GM21619 (cell line): ENCODE measurements at regions not wholly inside any gene's neighbourhood (a gene's known extent, or its start where the extent isn't known, plus 50 kb on each side); places are given as distances from the start of the nearest gene placed in this dataset.
"Not testable (repeated sequence)": the region's sequence is repeated elsewhere in the genome, so short reads cannot be mapped to it uniquely, and the experiment has no call there.

Experiments used
- ATAC-seq: cut with Tn5 transposase; IDR thresholded peaks from one replicate; pipeline ENCODE4 v1.9.1; 2021; ENCODE audit not compliant: unreplicated experiment

- not testable (repeated sequence) for ATAC-seq
Measured at GRCh38 chr13:46467694-46468093, 80.6 kb upstream of the RUBCNL start.

- ATAC-seq: not testable (repeated sequence)
Measured at GRCh38 chr13:46466074-46466473, 79.0 kb upstream of the RUBCNL start.

GRCh38 chr13:46463719-46464118 lies 76.7 kb upstream of the RUBCNL start:
- no peak for ATAC-seq

GRCh38 chr13:46460223-46460622 lies 73.2 kb upstream of the RUBCNL start:
- not testable (repeated sequence) for ATAC-seq

GRCh38 chr13:46457255-46457654 lies 70.2 kb upstream of the RUBCNL start:
- ATAC-seq: not testable (repeated sequence)

- ATAC-seq: peak; percentile 91
Measured at GRCh38 chr13:46455924-46456323, 68.9 kb upstream of the RUBCNL start.

- not testable (repeated sequence) for ATAC-seq
Measured at GRCh38 chr13:46451145-46451544, 64.1 kb upstream of the RUBCNL start.

- not testable (repeated sequence) for ATAC-seq
Measured at GRCh38 chr13:46449949-46450348, 62.9 kb upstream of the RUBCNL start.

GRCh38 chr13:46448148-46448547 lies 61.1 kb upstream of the RUBCNL start:
- not testable (repeated sequence) for ATAC-seq

- not testable (repeated sequence) for ATAC-seq
Measured at GRCh38 chr13:46437808-46438404, 50.9 kb upstream of the RUBCNL start.
